Omental fat pad (tissue), 3 donors: ENCODE measurements at regions not wholly inside any gene's neighbourhood (a gene's known extent, or its start where the extent isn't known, plus 50 kb on each side); places are given as distances from the start of the nearest gene placed in this dataset.
"Not testable (repeated sequence)": the region's sequence is repeated elsewhere in the genome, so short reads cannot be mapped to it uniquely, and the experiment has no call there.

Experiments used
- ATAC-seq: fragments of 150-250 bp; one replicate; pipeline ENCODE4 v1.9.1; 2016; ENCODE audit warnings: mild to moderate bottlenecking, moderate library complexity; ENCODE audit not compliant: low FRiP score
- DNase-seq: peaks from one replicate; pipeline ENCODE4 v3.0.0-alpha.2; 2019; ENCODE audit warnings: low spot score
- TF ChIP-seq, protein P1 (sequence below), 3 donors: fragments of 450-650 bp; IDR thresholded peaks; one replicate each; pipeline ENCODE4 v1.5.1; 2016 to 2017; ENCODE audit warnings: antibody characterized with exemption in 3 of 3, mild to moderate bottlenecking in 3 of 3, moderate library complexity in 2 of 3

DNA sequence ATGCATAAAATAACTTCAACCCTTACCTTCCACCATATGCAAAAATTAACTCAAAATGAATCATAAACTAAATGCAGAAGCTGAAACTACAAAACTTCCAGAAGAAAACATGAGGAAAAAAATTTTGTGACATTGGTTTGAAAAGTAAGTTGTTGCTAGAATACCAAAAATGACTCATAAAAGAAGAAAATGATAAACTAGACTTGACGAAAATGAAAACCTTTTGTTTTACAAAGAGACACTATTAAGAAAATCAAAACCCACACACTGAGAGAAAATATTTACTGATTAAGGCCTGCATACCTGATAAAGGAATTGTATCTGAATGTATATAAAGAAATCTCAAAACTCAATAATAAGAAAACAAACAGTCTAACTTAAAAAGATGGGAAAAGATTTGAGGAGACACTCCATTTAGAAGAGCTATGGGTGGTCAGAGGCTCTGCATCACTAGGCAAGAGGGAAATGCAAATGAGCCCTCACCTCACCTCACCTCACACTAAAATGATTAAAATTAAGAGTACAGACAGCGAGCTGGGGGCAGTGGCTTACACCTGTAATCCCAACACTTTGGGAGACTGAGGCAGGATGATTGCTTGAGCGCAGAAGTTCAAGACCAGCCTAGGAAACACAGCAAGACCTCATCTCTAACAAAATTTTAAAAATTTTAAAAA is 97.6 kb upstream of the CST7 start:
- TF ChIP-seq, protein P1, sequence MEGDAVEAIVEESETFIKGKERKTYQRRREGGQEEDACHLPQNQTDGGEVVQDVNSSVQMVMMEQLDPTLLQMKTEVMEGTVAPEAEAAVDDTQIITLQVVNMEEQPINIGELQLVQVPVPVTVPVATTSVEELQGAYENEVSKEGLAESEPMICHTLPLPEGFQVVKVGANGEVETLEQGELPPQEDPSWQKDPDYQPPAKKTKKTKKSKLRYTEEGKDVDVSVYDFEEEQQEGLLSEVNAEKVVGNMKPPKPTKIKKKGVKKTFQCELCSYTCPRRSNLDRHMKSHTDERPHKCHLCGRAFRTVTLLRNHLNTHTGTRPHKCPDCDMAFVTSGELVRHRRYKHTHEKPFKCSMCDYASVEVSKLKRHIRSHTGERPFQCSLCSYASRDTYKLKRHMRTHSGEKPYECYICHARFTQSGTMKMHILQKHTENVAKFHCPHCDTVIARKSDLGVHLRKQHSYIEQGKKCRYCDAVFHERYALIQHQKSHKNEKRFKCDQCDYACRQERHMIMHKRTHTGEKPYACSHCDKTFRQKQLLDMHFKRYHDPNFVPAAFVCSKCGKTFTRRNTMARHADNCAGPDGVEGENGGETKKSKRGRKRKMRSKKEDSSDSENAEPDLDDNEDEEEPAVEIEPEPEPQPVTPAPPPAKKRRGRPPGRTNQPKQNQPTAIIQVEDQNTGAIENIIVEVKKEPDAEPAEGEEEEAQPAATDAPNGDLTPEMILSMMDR (IDR thresholded peaks at IDR 0.05) = no peak
- ATAC-seq = no peak
- no peak for DNase-seq

DNA sequence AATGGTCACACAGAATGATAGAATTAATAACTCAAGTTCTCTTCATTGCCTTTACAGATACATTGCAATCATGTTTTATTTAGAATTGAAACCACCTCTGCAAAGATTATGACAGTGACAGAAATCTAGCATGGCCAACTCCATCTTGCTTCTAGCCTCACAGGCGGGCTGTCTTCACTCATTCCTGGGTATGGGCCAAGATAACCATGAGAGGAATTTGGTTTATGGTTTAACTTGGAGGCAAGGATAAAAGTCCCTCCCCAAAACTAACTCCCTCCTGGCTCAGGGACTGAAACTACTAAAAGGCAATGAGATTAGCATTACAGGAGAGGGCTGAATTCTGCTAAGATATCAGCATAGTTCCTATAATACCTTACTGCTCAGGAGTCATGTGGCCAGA is 95.2 kb upstream of the CST7 start:
- DNase-seq = no peak
- no peak for ATAC-seq
- TF ChIP-seq, protein P1 (IDR thresholded peaks at IDR 0.05) = no peak

DNA sequence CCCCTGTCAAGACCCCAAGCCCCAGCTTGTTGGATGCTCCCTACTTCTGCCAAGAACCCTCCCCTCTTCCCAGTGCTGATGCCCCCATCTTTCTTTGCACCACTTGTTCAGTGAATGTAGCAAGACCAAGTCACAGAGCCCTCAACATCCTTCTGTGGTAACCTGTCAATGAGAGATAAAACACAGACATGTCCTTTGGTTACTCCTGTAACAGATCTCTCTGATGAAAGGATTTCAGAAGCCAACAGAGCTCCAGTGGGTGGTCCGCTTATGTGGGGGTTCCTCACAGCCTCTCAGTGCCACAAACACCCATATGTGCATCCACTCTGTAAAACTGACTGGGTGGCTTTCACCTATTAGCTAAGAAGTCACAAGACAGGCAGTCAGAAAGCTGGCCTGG is 93.2 kb upstream of the CST7 start:
- no peak for ATAC-seq
- TF ChIP-seq, protein P1 (IDR thresholded peaks at IDR 0.05) = no peak
- DNase-seq = no peak

DNA sequence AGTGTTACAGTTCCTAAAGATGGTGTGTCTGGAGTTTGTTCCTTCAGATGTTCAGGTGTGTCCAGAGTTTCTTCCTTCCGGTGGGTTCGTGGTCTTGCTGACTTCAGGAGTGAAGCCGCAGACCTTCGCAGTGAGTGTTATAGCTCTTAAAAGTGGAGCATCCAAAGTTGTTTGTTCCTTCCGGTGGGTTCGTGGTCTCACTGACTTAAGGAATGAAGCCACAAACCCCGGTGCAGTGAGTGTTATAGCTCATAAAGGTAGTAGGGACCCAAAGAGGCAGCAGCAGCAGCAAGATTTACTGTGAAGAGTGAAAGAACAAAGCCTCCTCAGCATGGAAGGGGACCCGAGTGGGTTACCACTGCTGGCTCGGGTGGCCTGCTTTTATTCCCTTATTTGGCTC is 90.6 kb upstream of the CST7 start:
- not testable (repeated sequence) for ATAC-seq, DNase-seq

DNA sequence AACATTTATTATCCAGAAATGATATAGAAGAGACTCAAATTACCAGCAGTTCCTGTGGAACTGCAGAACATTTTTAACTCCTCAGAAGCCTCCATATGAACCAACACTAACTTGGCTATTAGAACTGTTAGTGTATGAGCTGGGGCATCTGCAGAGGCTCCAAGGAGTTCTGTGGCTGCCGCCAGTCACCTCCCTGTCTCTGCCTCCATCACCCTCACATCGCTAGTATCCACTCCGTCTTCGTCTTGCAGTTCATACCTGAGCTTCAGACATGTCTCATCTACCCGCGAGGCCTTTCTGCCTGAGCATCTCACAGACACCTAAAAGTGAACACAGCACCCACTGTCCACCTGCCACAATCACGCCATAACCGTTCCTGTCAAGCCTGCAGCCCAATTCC is 89.5 kb upstream of the CST7 start:
- DNase-seq (no peak), ATAC-seq (no peak)
- TF ChIP-seq, protein P1 (IDR thresholded peaks at IDR 0.05) = no peak

DNA sequence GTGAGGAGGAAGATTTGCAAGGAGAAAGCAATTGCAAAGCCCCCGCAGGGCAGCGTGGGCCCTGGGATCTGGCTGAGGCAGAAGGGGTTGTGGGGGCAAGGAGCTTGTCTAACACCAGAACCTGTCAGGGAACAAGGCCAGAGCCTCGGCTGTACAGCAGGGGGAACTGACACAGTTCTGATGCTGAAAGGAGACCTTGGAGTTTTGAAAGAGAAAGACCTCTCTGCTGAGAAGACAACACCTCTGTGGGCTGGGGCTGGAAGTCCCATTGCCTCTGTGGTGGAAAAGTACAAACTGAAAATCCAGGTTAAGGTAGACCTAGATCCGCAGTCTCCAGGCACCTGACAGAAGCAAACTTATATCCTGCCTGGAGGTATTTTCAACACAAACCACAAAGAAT is 86.9 kb upstream of the CST7 start:
- TF ChIP-seq, protein P1 (IDR thresholded peaks at IDR 0.05) = no peak

DNA sequence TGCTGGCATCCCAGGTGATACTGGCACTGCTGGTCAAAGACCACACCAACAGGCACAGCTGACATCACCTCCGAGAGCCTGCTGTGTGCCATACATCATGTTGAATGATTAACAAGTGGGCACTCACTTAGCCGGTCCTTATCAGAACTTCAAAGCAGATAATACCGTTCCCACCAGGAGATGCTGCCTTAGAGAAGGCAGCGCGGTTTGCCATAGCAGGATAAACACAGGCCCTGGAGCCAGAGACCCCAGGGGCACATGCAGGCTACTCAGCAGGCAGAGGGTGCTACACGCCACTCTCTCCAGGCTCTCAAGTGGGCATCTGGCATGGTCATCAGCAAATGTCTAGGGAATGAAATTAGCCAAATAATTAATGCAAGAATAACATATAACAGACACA is 86.5 kb upstream of the CST7 start:
- TF ChIP-seq, protein P1 (IDR thresholded peaks at IDR 0.05) = no peak
- DNase-seq (no peak), ATAC-seq (no peak)

More for the DNA sequence above, 86.9 kb upstream of the CST7 start:
- ATAC-seq = no peak
- DNase-seq = no peak
